Activated CD8-positive, alpha-beta memory T cell treated with anti-CD3 and anti-CD28 coated beads, Interleukin-2, amount 50 U/mL, for 1 hour (primary cell): ENCODE measurements at regions not wholly inside any gene's neighbourhood (a gene's known extent, or its start where the extent isn't known, plus 50 kb on each side); places are given as distances from the start of the nearest gene placed in this dataset.
"Not testable (repeated sequence)": the region's sequence is repeated elsewhere in the genome, so short reads cannot be mapped to it uniquely, and the experiment has no call there.

ENCODE experiments used
- DNase-seq: peaks from one replicate; pipeline ENCODE4 v3.0.0-alpha.2; 2020; ENCODE audit errors: extremely low read depth

DNA sequence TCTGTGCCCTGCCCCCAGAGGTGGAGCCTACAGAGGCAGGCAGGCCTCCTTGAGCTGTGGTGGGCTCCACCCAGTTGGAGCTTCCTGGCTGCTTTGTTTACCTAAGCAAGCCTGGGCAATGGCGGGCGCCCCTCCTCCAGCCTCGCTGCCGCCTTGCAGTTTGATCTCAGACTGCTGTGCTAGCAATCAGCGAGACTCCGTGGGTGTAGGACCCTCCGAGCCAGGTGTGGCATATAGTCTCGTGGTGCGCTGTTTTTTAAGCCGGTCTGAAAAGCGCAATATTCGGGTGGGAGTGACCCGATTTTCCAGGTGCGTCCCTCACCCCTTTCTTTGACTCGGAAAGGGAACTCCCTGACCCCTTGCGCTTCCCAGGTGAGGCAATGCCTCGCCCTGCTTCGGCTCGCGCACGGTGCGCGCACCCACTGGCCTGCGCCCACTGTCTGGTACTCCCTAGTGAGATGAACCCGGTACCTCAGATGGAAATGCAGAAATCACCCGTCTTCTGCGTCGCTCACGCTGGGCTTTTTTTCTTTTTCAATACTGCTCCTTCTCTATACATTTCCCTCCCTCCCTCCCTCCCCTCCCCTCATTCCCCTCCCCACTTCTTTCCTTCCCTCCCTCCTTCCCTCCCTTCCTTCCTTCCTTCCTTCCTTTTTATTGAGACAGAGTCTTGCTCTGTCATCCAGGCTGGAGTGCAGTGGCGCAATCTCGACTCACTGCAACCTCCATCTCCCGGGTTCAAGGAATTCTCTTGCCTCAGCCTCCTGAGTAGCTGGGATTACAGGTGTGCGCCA is 197.1 kb upstream of the TBL1XR1 start:
- DNase-seq, result not testable (repeated sequence)

GRCh38 chr3:177396733-177397132 is 199.5 kb upstream of the TBL1XR1 start:
- DNase-seq, result no peak

GRCh38 chr3:177401375-177401774 is 204.1 kb upstream of the TBL1XR1 start:
- no peak for DNase-seq

DNA sequence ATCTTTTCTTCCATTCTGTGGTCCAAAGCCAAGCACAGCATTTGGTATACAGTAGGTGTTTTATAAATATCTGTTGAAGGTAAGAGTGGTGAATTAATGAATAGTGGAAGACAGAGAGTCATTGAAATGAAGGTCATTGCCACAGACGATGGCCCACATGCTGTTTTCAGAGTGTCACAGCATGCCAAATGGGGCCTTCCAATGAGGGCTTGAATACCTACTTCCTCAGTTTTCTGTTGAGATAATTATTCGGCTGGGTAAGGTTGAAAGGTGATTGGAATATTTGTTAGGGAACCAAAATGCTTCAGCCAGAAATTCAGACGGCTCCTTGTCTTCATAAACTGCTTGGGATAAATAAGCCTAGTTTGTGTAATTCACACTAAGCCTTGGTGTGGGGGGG is 205.3 kb upstream of the TBL1XR1 start:
- no peak for DNase-seq

DNA sequence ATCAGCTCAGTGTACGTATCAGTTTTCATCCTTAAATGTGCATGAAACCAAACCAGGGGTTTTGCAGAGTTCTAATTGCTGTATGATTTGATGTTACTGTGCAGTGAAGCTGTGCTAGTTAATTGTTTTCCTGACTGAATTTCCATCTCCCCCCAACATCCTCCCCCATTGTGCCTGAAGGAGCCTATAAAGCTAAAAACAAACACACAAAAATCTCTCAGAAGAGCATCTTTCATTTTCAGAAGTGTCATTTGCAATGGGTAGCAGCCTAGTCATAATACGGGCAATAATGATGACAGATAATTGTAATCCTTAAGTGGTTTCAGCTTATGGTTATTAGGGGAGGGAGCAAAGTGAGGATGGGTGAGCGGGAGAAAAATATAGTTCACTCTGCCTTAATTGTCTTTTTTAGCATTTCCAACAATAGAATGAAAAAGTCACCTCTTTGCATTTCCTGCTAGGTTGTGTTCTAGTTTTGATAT is 207.9 kb upstream of the TBL1XR1 start:
- no peak for DNase-seq

DNA sequence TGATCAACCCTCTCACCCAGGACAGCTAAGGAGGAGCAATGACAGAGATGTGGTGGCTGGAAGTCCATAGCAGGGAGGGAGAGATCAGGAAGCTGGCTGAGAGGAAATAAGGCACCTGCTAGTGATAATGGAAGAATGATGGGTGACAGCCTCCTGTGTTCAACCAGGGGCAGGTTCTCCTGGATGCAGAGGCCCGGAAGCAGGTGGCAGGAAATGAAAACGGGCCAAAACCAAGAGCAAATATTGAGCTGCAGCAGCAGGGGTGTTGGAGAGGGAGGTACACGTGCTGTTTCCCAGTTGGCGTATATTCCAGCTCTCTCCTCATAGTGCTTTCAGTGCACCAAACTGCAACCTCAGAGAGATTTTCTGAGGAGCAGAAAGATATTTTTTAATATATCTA is 213.4 kb upstream of the TBL1XR1 start:
- DNase-seq, result no peak

DNA sequence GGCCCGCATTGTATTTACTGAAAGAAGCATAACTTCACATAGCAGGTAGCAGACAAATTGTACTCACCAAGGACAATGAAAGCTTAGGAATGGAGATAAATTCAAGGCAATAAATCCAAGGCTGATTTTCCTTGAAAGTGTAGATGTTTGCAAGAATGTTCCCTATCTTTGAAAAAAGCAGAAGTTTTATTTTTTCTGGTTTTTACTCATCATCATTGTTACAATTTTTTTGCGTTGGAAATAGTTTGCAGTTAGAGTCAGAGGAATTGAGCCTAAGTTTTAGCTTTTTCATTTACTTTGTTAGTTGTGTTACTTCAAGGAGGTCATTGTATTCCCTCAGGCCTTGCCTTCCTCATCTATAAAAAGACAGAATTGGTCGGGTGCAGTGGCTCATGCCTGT is 213.9 kb upstream of the TBL1XR1 start:
- no peak for DNase-seq

DNA sequence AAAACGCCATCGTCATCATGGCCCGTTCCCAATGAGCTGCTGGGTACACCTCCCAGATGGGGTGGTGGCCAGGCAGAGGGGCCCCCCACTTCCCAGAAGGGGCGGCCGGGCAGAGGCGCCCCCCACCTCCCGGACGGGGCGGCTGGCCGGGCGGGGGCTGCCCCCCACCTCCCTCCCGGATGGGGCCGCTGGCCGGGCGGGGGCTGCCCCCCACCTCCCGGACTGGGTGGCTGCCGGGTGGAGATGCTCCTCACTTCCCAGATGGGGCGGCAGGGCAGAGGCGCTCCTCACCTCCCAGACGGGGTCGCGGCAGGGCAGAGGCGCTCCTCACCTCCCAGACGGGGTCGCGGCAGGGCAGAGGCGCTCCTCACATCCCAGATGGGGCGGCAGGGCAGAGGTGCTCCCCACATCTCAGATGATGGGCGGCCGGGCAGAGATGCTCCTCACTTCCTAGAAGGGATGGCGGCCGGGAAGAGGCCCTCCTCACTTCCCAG is 215.4 kb upstream of the TBL1XR1 start:
- not testable (repeated sequence) for DNase-seq

- no peak for DNase-seq
Observed at GRCh38 chr3:177414093-177414492, 216.8 kb upstream of the TBL1XR1 start.

DNA sequence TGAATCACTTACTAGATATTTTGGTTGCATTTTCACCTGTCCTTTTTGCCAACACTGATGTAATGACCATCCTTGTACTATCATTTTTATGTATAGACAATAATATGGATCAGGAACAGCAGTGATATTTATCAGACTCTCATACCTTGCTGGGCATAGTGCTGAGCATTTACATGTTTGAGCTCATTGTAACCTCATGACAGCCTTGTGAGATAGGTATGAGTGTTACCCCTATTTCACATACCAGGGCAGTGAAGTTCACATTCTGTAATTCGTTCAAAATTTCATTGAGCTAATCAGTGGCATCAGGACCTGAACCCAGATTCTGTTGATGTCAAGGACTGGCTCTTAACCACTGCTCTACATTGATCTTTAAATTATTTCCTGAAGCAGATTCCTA is 221.5 kb upstream of the TBL1XR1 start:
- no peak for DNase-seq

DNA sequence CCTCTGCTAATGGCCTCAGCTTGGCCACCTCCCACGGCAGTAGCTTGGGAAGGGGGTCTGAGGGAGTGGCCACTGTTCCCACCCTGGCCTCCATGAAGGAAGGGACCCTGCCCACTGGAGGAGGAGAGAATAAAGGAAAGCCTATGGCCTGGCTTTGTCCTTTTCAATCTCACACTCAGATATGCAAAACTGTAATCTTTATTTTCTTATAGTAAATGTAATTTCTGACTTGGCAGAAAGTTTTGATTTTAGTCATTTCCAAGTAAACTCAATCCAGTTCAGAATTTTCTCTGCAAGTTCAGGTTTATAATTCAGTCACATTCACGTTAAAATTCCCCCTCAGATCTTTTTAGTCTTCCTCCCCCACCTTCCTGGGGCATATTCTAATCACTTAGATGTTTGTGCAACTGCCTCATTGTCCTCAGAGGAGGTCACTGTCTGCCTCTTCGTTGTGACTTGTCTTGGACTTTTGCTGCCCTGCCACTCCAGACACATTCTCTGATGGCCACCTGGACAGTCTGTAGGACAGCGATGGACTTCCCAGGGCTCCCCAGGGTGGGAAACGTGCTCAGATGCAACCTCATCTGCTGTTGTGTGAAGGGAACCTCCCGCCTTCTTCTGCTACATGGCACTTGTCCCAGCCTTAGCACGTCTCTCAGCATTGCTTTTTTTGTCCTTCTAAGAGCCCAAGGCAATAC is 222.8 kb upstream of the TBL1XR1 start:
- DNase-seq, result no peak

DNA sequence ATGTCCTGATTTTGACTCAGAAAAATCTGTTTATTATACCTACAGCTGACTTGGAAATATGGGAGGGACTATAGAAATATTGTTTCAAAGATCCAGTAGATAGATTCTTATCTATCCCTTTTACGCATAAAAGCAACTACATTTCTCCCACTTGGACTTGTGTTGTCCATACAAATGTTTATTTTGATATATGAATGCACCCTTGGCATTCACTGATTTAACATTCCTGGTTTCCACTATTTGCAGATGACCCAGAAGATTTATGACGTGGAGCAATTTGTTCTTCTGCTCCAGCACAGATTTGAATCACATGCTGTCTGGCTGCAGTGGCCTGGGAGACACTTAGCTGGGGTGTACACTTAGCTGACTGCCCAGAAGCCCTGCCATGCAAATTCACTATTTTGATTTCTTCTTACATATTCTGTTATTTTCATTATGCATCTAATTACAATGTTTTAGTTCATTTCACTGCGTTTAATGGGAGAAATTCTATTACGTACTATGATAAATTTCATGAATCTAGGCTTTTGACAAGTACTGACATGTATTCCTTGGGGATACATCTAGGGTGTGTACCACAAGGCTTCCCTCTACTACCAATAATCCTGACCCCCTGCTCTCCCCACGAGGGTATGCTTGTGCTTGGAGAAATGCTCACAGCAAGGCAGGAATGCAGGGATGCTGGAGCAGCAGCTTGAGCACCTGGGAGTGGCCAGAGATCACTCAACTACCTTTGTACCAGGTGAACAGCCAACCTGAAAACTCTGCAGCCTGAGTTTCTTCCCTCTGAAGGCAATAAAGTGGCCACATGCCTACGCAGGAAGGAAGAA is 223.6 kb upstream of the TBL1XR1 start:
- no peak for DNase-seq

GRCh38 chr3:177421481-177421785 is 224.2 kb upstream of the TBL1XR1 start:
- no peak for DNase-seq

- no peak for DNase-seq
Observed at GRCh38 chr3:177424521-177424920, 227.2 kb upstream of the TBL1XR1 start.

GRCh38 chr3:177425042-177425441 is 227.8 kb upstream of the TBL1XR1 start:
- DNase-seq, result no peak

- no peak for DNase-seq
Observed at GRCh38 chr3:177426106-177426877, 229.0 kb upstream of the TBL1XR1 start.

- no peak for DNase-seq
Observed at GRCh38 chr3:177426878-177427495, 229.7 kb upstream of the TBL1XR1 start.

- DNase-seq, result no peak
Observed at GRCh38 chr3:177427540-177427939, 230.3 kb upstream of the TBL1XR1 start.

GRCh38 chr3:177429079-177429478 is 231.8 kb upstream of the TBL1XR1 start:
- no peak for DNase-seq

DNA sequence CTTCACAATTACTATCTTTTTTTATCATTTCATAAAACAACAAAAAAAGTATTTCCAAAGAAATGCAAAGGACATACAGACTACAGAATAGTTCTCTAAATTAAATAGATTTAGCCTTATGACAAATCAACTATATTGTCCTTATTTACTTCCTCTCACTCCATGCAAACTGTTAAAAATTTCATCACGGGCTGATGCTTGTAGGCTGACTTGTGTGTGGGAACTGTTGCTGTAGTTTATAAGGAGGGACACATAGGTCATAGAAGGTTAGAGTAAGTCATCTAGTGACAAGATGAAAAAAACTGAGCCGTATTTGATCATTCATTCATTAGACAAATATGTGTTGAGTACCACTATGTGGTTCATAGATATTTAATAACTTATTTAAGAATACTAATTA is 232.5 kb upstream of the TBL1XR1 start:
- no peak for DNase-seq

- DNase-seq, result no peak
Observed at GRCh38 chr3:177430653-177431052, 233.4 kb upstream of the TBL1XR1 start.
